ENCODE measurements at regions not wholly inside any gene's neighbourhood (a gene's known extent, or its start where the extent isn't known, plus 50 kb on each side); places are given as distances from the start of the nearest gene placed in this dataset.
"Not testable (repeated sequence)": the region's sequence is repeated elsewhere in the genome, so short reads cannot be mapped to it uniquely, and the experiment has no call there.

DNA sequence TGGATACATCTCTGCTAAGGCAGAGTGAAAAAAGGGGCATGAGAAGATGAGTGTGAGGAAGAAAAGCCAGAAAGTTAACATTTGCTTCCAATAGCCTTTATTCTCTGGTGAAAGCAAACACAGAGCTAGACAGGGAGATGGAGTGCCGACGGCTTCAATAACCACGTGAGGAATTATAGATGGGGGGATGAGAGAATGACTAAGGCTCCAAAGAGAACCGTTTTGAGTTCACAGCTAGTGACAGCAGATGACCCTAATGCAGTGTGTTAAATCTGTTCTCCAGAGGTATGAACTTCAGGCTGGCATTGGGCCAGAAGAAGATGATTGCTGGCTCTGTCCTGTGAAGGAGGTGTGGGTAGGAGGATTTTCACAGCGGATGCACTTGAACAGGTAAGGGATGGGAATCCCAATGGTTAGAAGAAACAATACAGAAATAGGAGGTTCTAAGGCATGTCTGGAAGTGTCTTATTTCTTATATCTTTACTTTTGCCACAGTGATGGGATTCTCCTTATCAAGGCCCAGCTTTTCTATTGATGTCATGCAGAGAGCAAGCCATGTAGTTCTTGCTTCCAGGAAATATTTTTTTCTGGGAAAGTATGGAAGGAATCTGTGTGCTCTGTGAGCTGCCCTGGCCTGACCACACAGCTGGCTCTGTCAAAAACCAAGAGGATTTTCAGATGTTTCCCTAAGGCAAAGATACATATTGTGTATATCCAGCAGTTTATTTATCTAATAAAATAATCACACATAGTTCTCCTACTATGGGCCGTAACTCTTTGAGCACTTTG is 573.8 kb downstream of the LTN1 start:
- H3K4me3 Mint-ChIP-seq, result no peak overlapping the region
- H3K9me3 Mint-ChIP-seq, result no peaks in the 10 kb centered on the region
- ATAC-seq (ENCODE audit: low read depth) (no peak), DNase-seq (ENCODE audit: low spot score in 2 of 2) (no peak)
- H3K36me3 Mint-ChIP-seq, result no peaks in the 10 kb centered on the region
- no peaks in the 10 kb centered on the region for H3K4me1 Mint-ChIP-seq
- H3K27me3 Mint-ChIP-seq, result no peaks in the 10 kb centered on the region
- no peak overlapping the region for H3K27ac Mint-ChIP-seq

DNA sequence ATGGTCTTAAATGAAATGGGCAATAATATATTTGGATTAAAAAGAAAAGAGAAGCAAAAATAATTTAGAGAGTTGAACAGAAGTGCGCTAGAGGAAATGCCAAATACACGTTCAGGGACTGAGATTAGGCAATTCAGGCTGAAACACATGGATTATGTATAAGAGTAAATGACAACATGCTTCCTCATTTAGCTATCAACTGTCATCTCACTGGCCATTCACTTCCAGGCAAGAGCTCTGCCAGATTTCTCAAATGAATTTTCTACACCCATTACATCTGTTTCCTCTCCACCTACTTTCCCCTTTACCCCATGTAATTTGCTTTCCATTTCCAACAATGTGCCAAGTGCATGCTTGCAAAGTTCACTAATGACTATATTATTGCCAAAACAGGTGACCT is 582.4 kb downstream of the LTN1 start:
- no peaks in the 10 kb centered on the region for H3K9me3 Mint-ChIP-seq
- no peak overlapping the region for H3K27ac Mint-ChIP-seq
- ATAC-seq (ENCODE audit: low read depth), result no peak
- no peaks in the 10 kb centered on the region for H3K36me3 Mint-ChIP-seq
- DNase-seq (ENCODE audit: low spot score in 2 of 2), result no peak
- no peaks in the 10 kb centered on the region for H3K27me3 Mint-ChIP-seq
- H3K4me1 Mint-ChIP-seq, result no peaks in the 10 kb centered on the region
- no peak overlapping the region for H3K4me3 Mint-ChIP-seq

DNA sequence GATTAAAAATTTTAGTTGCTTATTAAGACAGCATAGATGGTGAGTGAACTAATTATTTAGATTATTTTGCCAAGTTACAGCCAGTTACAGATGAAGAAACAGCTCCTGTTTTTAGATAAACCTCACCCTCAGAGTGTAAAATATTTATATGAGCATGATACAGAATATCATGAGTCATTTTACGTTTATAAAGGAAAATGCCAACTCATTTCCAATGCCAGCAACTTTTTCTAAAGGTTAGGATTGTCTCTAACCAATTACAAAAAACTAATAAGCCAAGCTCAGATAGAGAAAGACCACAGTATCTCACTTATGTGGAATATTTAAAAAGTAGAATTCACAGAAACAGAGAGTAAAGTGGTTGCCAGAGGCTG is 590.1 kb downstream of the LTN1 start:
- Mint-ChIP-seq H3K27ac (no peak overlapping the region), H3K9me3 (peaks cover 2% of the 10 kb centered on the region), H3K4me3 (no peak overlapping the region), H3K27me3 (no peaks in the 10 kb centered on the region), H3K36me3 (no peaks in the 10 kb centered on the region), H3K4me1 (no peaks in the 10 kb centered on the region)
- DNase-seq (ENCODE audit: low spot score in 2 of 2) (no peak), ATAC-seq (ENCODE audit: low read depth) (no peak)

DNA sequence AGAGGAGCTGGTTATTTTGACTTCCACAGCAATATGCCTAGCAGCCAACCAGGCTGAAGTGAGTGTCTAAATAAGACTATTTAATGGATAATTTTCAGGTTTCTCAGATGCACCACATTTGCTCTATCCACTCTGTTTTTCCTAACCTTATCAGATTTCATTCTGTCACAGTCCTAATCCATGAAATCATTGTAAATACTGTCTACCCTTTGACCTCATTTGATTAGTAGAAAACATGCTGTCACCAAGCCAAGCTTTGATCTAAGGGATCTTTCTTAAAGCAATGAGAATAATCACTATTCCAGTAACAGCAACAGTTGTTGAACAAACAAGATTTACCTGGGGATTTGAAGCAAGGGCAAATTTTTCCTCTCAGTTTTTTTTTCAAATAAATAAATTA is 595.6 kb downstream of the LTN1 start:
- Mint-ChIP-seq H3K27ac (no peak overlapping the region), H3K4me1 (no peaks in the 10 kb centered on the region), H3K36me3 (no peaks in the 10 kb centered on the region), H3K4me3 (no peak overlapping the region), H3K9me3 (peaks cover 6% of the 10 kb centered on the region), H3K27me3 (no peaks in the 10 kb centered on the region)
- no peak for DNase-seq (ENCODE audit: low spot score in 2 of 2)
- ATAC-seq (ENCODE audit: low read depth), result no peak

DNA sequence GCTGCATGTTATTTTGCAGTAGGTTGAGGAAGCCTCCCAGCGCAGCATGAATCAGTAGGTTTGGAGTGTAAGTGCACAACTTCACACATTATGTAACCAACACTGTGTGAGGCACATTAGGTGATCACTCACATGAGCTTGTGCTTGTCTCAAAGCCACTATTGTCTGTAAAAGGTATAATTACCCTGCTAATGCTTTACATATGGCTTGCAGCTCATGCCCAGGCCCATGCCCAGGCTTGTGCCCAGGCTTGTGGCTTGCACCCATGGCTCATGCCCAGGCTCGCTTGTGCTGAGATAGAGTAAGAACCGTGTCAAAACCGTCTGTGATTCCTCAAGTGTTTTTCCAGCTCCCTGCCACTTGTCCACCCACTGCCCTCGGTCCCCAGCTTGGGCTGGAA is 596.3 kb downstream of the LTN1 start:
- DNase-seq (ENCODE audit: low spot score in 2 of 2), result no peak
- ATAC-seq (ENCODE audit: low read depth), result no peak
- Mint-ChIP-seq H3K4me3 (no peak overlapping the region), H3K9me3 (peaks cover 6% of the 10 kb centered on the region), H3K4me1 (no peaks in the 10 kb centered on the region), H3K36me3 (no peaks in the 10 kb centered on the region), H3K27me3 (no peaks in the 10 kb centered on the region), H3K27ac (no peak overlapping the region)

DNA sequence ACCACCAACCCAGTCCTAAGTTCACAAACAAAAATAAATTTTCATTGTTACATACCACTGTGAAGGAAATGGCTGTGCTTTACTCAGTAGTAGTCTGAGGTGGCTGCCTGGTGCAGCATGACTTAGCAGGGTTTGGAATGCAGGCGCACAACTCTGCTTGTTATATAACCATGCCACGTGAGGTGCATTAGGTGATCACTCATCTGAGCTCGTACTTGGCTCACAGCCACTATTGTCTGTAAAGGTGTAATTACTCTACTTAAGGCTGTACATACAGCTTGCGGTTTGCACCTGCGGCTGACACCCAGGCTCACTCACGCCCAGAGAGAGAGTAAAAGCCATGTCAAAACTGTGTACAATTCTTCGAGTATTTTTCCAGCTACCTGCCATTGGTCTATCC is 599.4 kb downstream of the LTN1 start:
- Mint-ChIP-seq H3K9me3 (peaks cover 5% of the 10 kb centered on the region), H3K27ac (no peak overlapping the region)
- no peak for ATAC-seq (ENCODE audit: low read depth)

DNA sequence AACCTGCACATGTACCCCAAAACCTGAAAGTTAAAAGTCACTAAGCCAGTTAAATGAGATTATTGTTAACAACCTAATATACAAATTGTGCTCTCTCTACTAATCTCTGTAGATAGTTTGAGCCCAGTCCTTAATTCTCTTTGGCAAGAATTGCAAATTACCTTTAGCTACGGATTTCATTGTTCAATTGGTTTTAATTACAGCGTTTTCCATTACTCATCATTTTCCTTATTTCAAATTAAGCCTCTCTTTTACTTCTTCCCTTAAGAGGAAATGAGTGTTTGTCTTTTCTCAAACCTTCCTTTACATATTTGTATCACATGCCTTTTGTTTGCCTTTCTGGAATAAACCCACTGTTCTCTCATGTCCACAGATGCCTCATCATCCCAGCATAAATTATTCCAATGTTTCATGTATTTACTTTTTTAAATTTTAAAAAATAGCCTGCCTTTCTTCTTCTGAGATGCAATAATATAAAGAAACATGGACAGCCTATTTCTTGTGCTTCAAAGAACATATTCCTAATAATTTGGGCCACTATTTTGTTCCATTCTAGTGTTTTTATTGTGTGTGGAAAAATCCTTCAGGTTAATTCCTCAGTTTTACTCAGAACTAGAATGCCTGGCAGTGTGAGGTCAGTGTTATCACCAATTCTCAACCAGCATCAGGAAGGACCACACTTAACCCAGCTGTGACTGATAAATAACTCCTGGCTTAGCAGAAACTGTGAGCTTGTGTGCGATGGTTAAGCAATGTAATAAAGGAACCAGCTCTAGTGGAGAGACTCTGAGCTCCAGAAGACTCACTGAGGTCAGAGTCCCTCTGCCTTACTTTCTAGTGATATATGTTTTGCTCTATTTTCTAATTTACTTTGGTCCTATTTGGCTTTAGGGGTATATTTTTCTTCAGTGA is 600.5 kb downstream of the LTN1 start:
- H3K36me3 Mint-ChIP-seq, result no peaks in the 10 kb centered on the region
- no peak overlapping the region for H3K4me3 Mint-ChIP-seq
- ATAC-seq (ENCODE audit: low read depth) (no peak), DNase-seq (ENCODE audit: low spot score in 2 of 2) (no peak)
- peaks cover 5% of the 10 kb centered on the region for H3K9me3 Mint-ChIP-seq
- H3K27me3 Mint-ChIP-seq, result no peaks in the 10 kb centered on the region
- H3K4me1 Mint-ChIP-seq, result no peaks in the 10 kb centered on the region
- no peak overlapping the region for H3K27ac Mint-ChIP-seq

More for the DNA sequence above, 599.4 kb downstream of the LTN1 start:
- Mint-ChIP-seq H3K4me1 (no peaks in the 10 kb centered on the region), H3K4me3 (no peak overlapping the region), H3K27me3 (no peaks in the 10 kb centered on the region), H3K36me3 (no peaks in the 10 kb centered on the region)
- no peak for DNase-seq (ENCODE audit: low spot score in 2 of 2)

DNA sequence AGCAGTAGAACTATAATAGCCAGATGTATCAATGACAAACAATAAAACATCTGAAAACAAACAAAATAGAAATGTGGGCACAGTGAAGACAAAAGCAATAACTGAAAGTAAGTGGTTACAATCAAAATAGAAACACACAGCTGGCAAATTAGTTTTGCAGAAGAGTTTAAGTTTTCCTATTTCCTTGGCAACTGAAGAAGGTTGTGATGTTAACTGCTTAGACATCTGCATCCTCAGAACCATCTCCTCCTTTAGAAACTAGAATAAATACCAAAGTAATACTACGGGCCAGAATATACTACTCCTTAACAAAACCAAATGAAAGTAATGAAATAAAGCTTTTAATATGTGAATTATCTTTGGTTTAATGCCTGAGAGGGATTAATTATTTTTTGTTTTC is 605.5 kb downstream of the LTN1 start:
- H3K27me3 Mint-ChIP-seq, result no peaks in the 10 kb centered on the region
- no peak overlapping the region for H3K27ac Mint-ChIP-seq
- H3K4me3 Mint-ChIP-seq, result no peak overlapping the region
- no peaks in the 10 kb centered on the region for H3K36me3 Mint-ChIP-seq
- H3K4me1 Mint-ChIP-seq, result no peaks in the 10 kb centered on the region
- H3K9me3 Mint-ChIP-seq, result peaks cover 1% of the 10 kb centered on the region
- ATAC-seq (ENCODE audit: low read depth) (no peak), DNase-seq (ENCODE audit: low spot score in 2 of 2) (no peak)

DNA sequence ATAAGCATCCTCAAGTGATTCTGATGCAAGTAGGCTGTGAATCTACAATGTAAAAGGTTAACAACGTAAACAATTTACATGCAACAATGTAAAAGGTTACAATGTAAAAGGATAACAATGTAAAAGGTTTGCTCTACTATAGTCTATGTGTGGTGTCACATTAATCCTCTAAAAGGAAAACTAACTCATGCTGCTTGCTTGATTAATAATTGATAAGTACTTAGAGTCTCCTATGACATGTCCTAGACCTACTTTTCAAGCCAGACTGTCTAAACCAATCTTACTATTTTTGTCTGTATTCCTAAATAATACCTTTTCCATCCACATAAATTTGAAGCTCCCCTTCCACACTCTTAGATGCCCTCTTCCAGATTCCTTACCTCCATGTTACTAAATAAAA is 606.8 kb downstream of the LTN1 start:
- Mint-ChIP-seq H3K27ac (no peak overlapping the region), H3K4me1 (no peaks in the 10 kb centered on the region), H3K9me3 (peaks cover 1% of the 10 kb centered on the region), H3K4me3 (no peak overlapping the region), H3K27me3 (no peaks in the 10 kb centered on the region), H3K36me3 (no peaks in the 10 kb centered on the region)
- no peak for ATAC-seq (ENCODE audit: low read depth)
- DNase-seq (ENCODE audit: low spot score in 2 of 2), result no peak

DNA sequence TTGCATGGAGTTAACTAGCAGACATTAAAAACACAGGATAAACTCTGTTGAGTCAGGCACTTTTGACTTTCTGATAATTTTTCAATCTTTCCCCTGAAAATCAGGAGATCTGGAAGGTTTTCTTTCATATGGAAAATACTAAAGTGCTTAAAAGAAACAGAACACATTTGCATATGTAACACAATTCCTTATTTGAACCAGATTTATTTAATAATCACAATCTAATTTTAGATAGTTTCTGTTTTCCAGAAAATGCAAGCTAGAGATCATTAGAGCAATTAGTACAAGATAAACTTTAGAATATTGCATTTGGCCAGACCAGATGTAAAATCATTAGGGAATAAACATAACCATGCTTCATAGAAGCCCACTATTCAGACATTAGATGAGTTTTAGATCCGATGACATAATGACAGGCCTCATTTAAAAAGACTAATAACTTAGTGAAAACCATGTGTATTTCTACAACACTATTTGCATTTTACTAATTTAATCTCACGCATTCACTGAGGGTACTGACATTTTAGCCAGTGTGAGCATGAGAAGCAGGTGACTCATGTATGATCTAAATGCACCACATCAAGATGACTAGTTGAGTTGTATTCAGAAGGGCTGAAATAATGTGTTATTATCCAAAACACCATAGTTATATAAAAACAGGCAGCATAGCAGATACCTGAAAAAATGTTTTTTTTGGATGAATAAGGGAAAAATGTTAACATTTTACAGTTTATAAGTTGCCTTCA is 611.5 kb downstream of the LTN1 start:
- H3K9me3 Mint-ChIP-seq; DNase-seq (ENCODE audit: low spot score in 2 of 2); H3K4me1 Mint-ChIP-seq; H3K27ac Mint-ChIP-seq; ATAC-seq (ENCODE audit: low read depth); H3K27me3 Mint-ChIP-seq; H3K4me3 Mint-ChIP-seq; H3K36me3 Mint-ChIP-seq: not testable (repeated sequence)

DNA sequence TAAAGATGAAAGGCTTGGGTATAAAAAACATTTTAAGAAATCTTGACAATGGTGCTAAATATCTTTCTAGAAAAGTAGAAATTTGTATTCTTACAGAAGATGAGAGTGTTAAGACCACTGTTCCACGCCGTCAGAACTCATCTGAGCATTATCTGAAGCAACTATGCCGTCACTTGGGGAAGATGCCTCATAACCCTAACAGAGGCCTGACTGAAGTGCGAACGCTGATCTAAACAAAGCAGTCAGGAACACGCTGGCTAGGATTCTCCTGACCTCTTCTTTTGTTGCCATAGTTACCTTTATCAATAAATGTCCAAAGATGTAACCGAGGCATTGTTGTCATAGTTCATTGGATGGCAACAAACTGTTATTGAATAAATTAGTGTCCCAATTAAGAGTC is 612.4 kb downstream of the LTN1 start:
- ATAC-seq (ENCODE audit: low read depth) (no peak), DNase-seq (ENCODE audit: low spot score in 2 of 2) (no peak)
- H3K9me3 Mint-ChIP-seq, result peaks cover 1% of the 10 kb centered on the region
- H3K36me3 Mint-ChIP-seq, result no peaks in the 10 kb centered on the region
- no peak overlapping the region for H3K27ac Mint-ChIP-seq
- H3K4me1 Mint-ChIP-seq, result no peaks in the 10 kb centered on the region
- no peak overlapping the region for H3K4me3 Mint-ChIP-seq
- no peaks in the 10 kb centered on the region for H3K27me3 Mint-ChIP-seq

DNA sequence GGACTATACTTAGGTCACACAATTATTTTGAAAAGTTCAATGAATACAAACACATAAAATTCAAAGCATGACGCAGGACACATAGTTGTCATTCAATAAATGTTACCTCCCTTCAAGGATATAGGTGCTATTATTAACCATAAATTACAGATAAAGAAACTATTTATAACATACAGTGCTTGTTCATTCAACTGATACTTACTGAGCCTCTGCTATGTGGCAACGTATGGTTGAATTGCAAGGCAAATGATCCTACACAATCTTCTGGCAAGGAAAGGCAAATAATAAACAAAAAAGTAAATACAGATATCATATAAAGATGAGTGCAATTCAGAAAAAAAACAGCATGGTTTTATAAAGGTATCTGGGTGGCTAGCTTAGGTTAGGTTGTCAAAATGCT is 614.7 kb downstream of the LTN1 start:
- Mint-ChIP-seq H3K9me3 (peaks cover 1% of the 10 kb centered on the region), H3K36me3 (no peaks in the 10 kb centered on the region), H3K27ac (no peak overlapping the region), H3K27me3 (no peaks in the 10 kb centered on the region), H3K4me3 (no peak overlapping the region), H3K4me1 (no peaks in the 10 kb centered on the region)
- ATAC-seq (ENCODE audit: low read depth) (no peak), DNase-seq (ENCODE audit: low spot score in 2 of 2) (no peak)

DNA sequence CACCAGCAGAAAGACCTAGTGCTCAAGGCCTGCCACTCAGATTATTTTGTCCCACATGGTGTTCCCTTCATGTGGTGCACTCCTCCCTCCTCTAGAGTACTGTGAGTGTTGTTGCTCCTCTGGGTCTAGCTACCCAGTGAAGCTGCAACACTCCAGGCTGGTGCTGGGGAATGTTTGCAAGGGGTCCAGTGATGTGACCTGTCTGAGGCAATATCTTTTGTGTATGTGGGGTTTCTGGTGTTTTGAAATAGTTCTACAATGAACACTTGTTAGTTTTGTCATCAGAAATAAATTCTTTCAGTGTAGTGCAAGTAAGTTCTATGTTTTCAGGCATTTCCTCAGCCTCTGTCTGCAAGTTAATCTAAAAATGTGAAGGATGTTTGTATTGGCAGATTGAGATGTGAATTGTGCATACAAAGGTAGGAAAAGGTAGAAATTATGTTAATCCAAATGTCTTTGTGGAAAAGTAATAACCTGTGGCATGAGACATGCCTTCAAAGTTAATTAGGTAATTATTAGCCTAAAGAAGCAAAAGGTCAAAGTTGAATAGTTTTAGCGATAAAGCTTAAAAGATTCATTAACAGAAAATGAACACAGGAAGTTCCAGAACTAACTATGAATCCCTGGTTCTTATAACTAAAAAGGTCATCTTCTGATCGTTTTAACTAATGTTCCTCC is 616.8 kb downstream of the LTN1 start:
- ATAC-seq (ENCODE audit: low read depth) (no peak), DNase-seq (ENCODE audit: low spot score in 2 of 2) (no peak)
- H3K4me1 Mint-ChIP-seq, result no peaks in the 10 kb centered on the region
- no peak overlapping the region for H3K27ac Mint-ChIP-seq
- H3K27me3 Mint-ChIP-seq, result no peaks in the 10 kb centered on the region
- peaks cover 3% of the 10 kb centered on the region for H3K9me3 Mint-ChIP-seq
- H3K4me3 Mint-ChIP-seq, result no peak overlapping the region
- H3K36me3 Mint-ChIP-seq, result no peaks in the 10 kb centered on the region

DNA sequence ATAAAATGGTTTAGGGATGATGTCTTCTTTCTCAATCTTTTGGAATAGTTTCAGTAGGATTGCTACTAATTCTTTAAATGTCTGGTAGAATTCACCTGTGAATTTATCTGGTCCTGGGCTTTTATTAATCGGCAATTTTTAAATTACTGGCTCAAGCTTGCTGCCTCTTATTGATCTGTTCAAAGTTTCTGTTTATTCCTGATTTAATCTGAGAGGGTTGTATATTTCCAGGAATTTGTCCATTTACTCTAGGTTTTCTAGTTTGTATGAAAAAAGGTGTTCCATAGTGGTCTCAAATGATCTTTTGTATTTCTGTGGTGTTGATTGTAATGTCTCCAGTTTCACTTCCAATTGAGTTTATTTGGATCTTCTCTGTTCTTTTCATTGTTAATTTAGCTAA is 617.8 kb downstream of the LTN1 start:
- H3K4me1 Mint-ChIP-seq, result no peaks in the 10 kb centered on the region
- no peaks in the 10 kb centered on the region for H3K27me3 Mint-ChIP-seq
- no peak overlapping the region for H3K4me3 Mint-ChIP-seq
- no peak for DNase-seq (ENCODE audit: low spot score in 2 of 2)
- H3K36me3 Mint-ChIP-seq, result no peaks in the 10 kb centered on the region
- ATAC-seq (ENCODE audit: low read depth), result no peak
- H3K27ac Mint-ChIP-seq, result no peak overlapping the region
- peaks cover 3% of the 10 kb centered on the region for H3K9me3 Mint-ChIP-seq
